ENCODE measurements at regions not wholly inside any gene's neighbourhood (a gene's known extent, or its start where the extent isn't known, plus 50 kb on each side); places are given as distances from the start of the nearest gene placed in this dataset.

DNA sequence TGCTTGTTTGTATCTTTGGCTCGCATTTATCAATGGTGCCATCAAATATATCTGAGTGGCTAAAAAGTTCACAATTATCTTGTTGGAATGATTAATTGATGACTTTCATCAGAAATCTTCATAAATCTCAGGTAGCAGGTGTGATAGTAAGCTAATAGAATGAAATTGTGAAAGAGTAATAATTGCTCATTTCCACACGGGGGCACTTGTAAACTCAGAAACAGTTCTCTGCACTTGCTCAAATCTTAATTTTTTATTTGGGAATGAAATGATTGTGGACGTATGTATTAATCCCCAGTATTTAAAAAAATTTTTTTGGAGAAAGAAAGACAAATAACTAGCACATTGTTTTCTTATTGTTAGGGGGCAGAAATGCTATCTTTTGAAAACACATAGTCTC lies 132.8 kb downstream of the DTHD1 start:
- 40% methylated on average over 1 of the region's 3 CpGs for WGBS (ENCODE audit: insufficient coverage)
- Mint-ChIP-seq H3K4me1 (no peaks in the 10 kb centered on the region), H3K27ac (no peak overlapping the region), H3K4me3 (no peak overlapping the region), H3K9me3 (ENCODE audit: insufficient read depth) (peaks cover 3% of the 10 kb centered on the region), H3K27me3 (peaks cover 42% of the 10 kb centered on the region)
- no peak overlapping the region for H3K4me3 ChIP-seq (ENCODE audit: control extremely low read depth in 1 of 5, extremely low read depth in 1 of 5, insufficient read depth in 1 of 5, low read depth in 2 of 5, low read length in 4 of 5)
- ChIA-PET POLR2A (no interaction called here), CTCF (interaction anchor here (0.6 to 1.5 kb wide), 2 partner anchors 15 to 995 kb away, joined by 3 to 4 read pairs; no protein-coding TSS in a partner anchor)
- peaks cover 0 to 3% (median 0%) of the 10 kb centered on the region in 3 donors for H3K9me3 ChIP-seq (ENCODE audit: control extremely low read depth in 1 of 3, control insufficient read depth in 2 of 3, insufficient read depth in 1 of 3, low read length in 2 of 3)
- no peaks in the 10 kb centered on the region for H3K4me1 ChIP-seq (ENCODE audit: control insufficient read depth in 2 of 2, insufficient read depth in 2 of 2, low read length in 2 of 2)
- TF ChIP-seq EZH2 (IDR thresholded peaks at IDR 0.05; ENCODE audit: borderline replicate concordance, insufficient read depth, low read depth, low read length, poor library complexity, severe bottlenecking) = no peak
- TF ChIP-seq, protein P1, sequence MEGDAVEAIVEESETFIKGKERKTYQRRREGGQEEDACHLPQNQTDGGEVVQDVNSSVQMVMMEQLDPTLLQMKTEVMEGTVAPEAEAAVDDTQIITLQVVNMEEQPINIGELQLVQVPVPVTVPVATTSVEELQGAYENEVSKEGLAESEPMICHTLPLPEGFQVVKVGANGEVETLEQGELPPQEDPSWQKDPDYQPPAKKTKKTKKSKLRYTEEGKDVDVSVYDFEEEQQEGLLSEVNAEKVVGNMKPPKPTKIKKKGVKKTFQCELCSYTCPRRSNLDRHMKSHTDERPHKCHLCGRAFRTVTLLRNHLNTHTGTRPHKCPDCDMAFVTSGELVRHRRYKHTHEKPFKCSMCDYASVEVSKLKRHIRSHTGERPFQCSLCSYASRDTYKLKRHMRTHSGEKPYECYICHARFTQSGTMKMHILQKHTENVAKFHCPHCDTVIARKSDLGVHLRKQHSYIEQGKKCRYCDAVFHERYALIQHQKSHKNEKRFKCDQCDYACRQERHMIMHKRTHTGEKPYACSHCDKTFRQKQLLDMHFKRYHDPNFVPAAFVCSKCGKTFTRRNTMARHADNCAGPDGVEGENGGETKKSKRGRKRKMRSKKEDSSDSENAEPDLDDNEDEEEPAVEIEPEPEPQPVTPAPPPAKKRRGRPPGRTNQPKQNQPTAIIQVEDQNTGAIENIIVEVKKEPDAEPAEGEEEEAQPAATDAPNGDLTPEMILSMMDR (IDR thresholded peaks at IDR 0.05) = no peak
- no peak overlapping the region for H3K27ac ChIP-seq (ENCODE audit: low read length in 2 of 2)
- no peak overlapping the region for H2AFZ ChIP-seq (ENCODE audit: insufficient read depth, low read depth, low read length, poor library complexity, severe bottlenecking)
- H3K27me3 ChIP-seq (replicated peaks in 1 of 4; ENCODE audit: control extremely low read depth in 1 of 4, control insufficient read depth in 3 of 4, insufficient read depth in 4 of 4, low read length in 3 of 4) = peaks cover 0 to 27% (median 0%) of the 10 kb centered on the region in 4 experiments
- H3K79me2 ChIP-seq (ENCODE audit: control insufficient read depth, insufficient read depth, low read length) = no peaks in the 10 kb centered on the region
- no peak for ATAC-seq (ENCODE audit: low read depth)
- intact Hi-C loops (cut with micrococcal nuclease) = no loop called here
- H3K36me3 ChIP-seq (replicated peaks in 1 of 2; ENCODE audit: control extremely low read depth in 1 of 2, control insufficient read depth in 1 of 2, extremely low read depth in 1 of 2, insufficient read depth in 2 of 2, low read length in 1 of 2) = no peaks in the 10 kb centered on the region
- H4K20me1 ChIP-seq (ENCODE audit: control insufficient read depth, insufficient read depth, low read length, poor library complexity, severe bottlenecking) = no peaks in the 10 kb centered on the region
- H3K4me2 ChIP-seq (replicated peaks; ENCODE audit: low read depth, low read length, poor library complexity, severe bottlenecking) = no peak overlapping the region
- H3K9ac ChIP-seq (ENCODE audit: low read length) = no peak overlapping the region
- no peak for DNase-seq

GRCh38 chr4:36417146-36417545 lies 135.7 kb downstream of the DTHD1 start:
- ChIA-PET POLR2A (no interaction called here), CTCF (no interaction called here)
- Histone ChIP-seq H3K4me1 (ENCODE audit: control insufficient read depth in 2 of 2, insufficient read depth in 2 of 2, low read length in 2 of 2) (no peaks in the 10 kb centered on the region), H3K27ac (ENCODE audit: low read length in 2 of 2) (no peak overlapping the region), H2AFZ (ENCODE audit: insufficient read depth, low read depth, low read length, poor library complexity, severe bottlenecking) (no peak overlapping the region), H3K79me2 (ENCODE audit: control insufficient read depth, insufficient read depth, low read length) (no peaks in the 10 kb centered on the region), H3K9ac (ENCODE audit: low read length) (no peak overlapping the region), H3K4me3 (ENCODE audit: control extremely low read depth in 1 of 5, extremely low read depth in 1 of 5, insufficient read depth in 1 of 5, low read depth in 2 of 5, low read length in 4 of 5) (no peak overlapping the region), H3K27me3 (replicated peaks in 1 of 4; ENCODE audit: control extremely low read depth in 1 of 4, control insufficient read depth in 3 of 4, insufficient read depth in 4 of 4, low read length in 3 of 4) (peaks cover 0 to 17% (median 0%) of the 10 kb centered on the region in 4 experiments), H4K20me1 (ENCODE audit: control insufficient read depth, insufficient read depth, low read length, poor library complexity, severe bottlenecking) (no peaks in the 10 kb centered on the region), H3K36me3 (replicated peaks in 1 of 2; ENCODE audit: control extremely low read depth in 1 of 2, control insufficient read depth in 1 of 2, extremely low read depth in 1 of 2, insufficient read depth in 2 of 2, low read length in 1 of 2) (no peaks in the 10 kb centered on the region), H3K9me3 (ENCODE audit: control extremely low read depth in 1 of 3, control insufficient read depth in 2 of 3, insufficient read depth in 1 of 3, low read length in 2 of 3) (peaks cover 4 to 6% (median 4%) of the 10 kb centered on the region in 3 donors), H3K4me2 (replicated peaks; ENCODE audit: low read depth, low read length, poor library complexity, severe bottlenecking) (no peak overlapping the region)
- ATAC-seq (ENCODE audit: low read depth) (no peak), DNase-seq (no peak)
- Mint-ChIP-seq H3K27ac (no peak overlapping the region), H3K4me3 (no peak overlapping the region), H3K9me3 (ENCODE audit: insufficient read depth) (peaks cover 3% of the 10 kb centered on the region), H3K27me3 (peaks cover 29% of the 10 kb centered on the region), H3K4me1 (no peaks in the 10 kb centered on the region)
- TF ChIP-seq EZH2 (IDR thresholded peaks at IDR 0.05; ENCODE audit: borderline replicate concordance, insufficient read depth, low read depth, low read length, poor library complexity, severe bottlenecking) = no peak
- TF ChIP-seq, protein P1 (IDR thresholded peaks at IDR 0.05) = no peak
- 96% methylated on average over 11 of the region's 12 CpGs for WGBS (ENCODE audit: insufficient coverage)
- intact Hi-C loops (cut with micrococcal nuclease) = no loop called here

All from B cell (primary cell).